Coronary artery (tissue), 2 donors: ENCODE measurements at regions not wholly inside any gene's neighbourhood (a gene's known extent, or its start where the extent isn't known, plus 50 kb on each side); places are given as distances from the start of the nearest gene placed in this dataset.
"Not testable (repeated sequence)": the region's sequence is repeated elsewhere in the genome, so short reads cannot be mapped to it uniquely, and the experiment has no call there.

ENCODE experiments used
- DNase-seq: peaks from one replicate; pipeline ENCODE4 v3.0.0-alpha.2; 2017; ENCODE audit warnings: low spot score
- H3K27ac ChIP-seq, 2 donors: fragments of 200-600 bp; sonication (generic); one replicate each; pipeline ENCODE4 v1.5.1; 2016 to 2019
- H3K4me3 ChIP-seq: fragments of 200-600 bp; sonication (generic); 2 replicates; pipeline ENCODE4 v1.5.1; 2016; ENCODE audit warnings: mild to moderate bottlenecking, moderate library complexity
- CTCF ChIP-seq: fragments of 200-600 bp; sonication (generic); IDR thresholded peaks from one replicate; pipeline ENCODE4 v1.5.1; 2019; ENCODE audit warnings: antibody characterized with exemption

GRCh38 chr11:29623144-29623722 is 393.6 kb downstream of the KCNA4 start:
- H3K27ac ChIP-seq, result no peak overlapping the region
- H3K4me3 ChIP-seq, result no peak overlapping the region
- no peak for TF ChIP-seq CTCF
- DNase-seq, result no peak

- no peak for DNase-seq
- no peak overlapping the region for H3K27ac ChIP-seq
- TF ChIP-seq CTCF, result no peak
- no peak overlapping the region for H3K4me3 ChIP-seq
Observed at GRCh38 chr11:29616611-29617010, 400.2 kb downstream of the KCNA4 start.

- no peak overlapping the region for H3K4me3 ChIP-seq
- DNase-seq, result no peak
- no peak overlapping the region for H3K27ac ChIP-seq
- no peak for TF ChIP-seq CTCF
Observed at GRCh38 chr11:29612423-29612822, 404.4 kb downstream of the KCNA4 start.

DNA sequence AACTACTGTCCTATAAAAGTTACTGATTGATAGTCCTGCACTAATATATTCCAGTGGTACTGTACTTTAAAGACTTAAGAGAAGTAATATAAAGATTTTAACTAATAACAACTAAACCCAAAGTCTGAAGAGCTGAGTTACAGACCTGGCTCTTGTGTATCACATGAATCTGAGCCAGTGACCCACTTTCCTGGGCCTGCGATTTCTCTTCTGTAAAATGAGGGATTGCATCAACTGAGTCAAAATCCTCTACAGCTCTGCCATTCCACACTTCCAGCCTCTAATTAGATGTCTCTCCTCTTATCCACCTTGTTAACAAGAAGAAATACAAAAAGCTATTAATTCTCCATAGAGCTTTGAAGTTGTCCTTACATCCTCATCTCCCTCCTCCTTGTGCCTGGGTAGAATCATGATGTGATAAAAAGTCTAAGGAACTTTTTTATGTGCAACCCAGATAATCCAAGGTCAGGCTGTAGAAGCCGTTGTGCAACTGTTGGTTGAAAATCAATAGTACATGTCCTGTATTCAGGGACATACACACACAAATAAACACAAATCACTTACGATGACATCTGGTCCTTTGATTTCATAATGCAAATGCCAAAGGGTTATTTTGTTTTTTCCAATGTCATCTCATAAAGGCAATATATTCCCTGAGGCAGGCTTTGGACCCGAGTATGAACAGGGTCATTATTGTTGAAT is 410.3 kb downstream of the KCNA4 start:
- no peak overlapping the region for H3K4me3 ChIP-seq
- H3K27ac ChIP-seq, result no peak overlapping the region
- no peak for TF ChIP-seq CTCF
- no peak for DNase-seq

GRCh38 chr11:29600151-29600575 is 416.7 kb downstream of the KCNA4 start:
- DNase-seq, H3K27ac ChIP-seq, H3K4me3 ChIP-seq: not testable (repeated sequence)

GRCh38 chr11:29584342-29584741 is 432.5 kb downstream of the KCNA4 start:
- TF ChIP-seq CTCF, result no peak

DNA sequence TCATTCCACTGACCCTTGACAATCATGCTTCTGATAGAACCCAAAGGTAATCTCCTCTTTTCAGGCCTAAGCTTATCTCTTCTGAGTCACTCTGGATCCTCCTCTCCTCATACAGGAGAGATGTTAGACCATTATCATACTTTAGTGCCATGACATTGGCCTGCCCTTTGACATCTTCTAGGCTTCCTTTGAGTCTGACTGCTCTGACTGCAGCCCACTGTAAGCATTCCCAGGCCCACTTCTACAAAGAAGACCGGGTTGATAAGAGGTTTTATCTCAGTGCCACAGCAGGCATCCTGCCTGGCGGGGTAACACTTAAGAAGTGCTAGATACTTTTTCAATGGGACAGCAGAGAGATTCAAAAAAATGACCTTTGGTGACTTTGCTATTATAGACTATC is 438.0 kb downstream of the KCNA4 start:
- TF ChIP-seq CTCF, result no peak
- Histone ChIP-seq H3K27ac (no peak overlapping the region), H3K4me3 (no peak overlapping the region)
- no peak for DNase-seq

More at GRCh38 chr11:29584342-29584741, 432.5 kb downstream of the KCNA4 start:
- H3K4me3 ChIP-seq, result no peak overlapping the region
- H3K27ac ChIP-seq, result no peak overlapping the region
- DNase-seq, result no peak
